ENCODE measurements at regions not wholly inside any gene's neighbourhood (a gene's known extent, or its start where the extent isn't known, plus 50 kb on each side); places are given as distances from the start of the nearest gene placed in this dataset.

DNA sequence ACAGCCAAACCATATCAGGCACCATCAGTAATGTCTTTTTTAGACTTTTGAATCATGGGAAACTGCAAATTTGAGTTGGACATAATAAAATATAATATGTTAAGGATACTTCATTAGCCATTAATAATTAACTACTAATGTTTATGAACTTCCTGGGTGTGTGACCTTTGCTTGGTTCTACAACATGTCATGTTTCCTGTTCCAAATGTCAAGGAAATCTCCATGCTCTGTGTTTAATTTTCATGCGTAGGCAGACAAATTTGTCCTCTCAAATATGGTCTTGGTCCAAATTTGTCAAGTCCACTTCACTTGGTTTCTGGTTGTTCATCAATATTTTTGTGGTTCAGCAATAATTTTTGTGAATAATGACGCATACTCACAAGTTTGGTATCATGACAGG lies 410.5 kb downstream of the BMP2 start:
- no peak for ATAC-seq
- TF ChIP-seq, protein P1, sequence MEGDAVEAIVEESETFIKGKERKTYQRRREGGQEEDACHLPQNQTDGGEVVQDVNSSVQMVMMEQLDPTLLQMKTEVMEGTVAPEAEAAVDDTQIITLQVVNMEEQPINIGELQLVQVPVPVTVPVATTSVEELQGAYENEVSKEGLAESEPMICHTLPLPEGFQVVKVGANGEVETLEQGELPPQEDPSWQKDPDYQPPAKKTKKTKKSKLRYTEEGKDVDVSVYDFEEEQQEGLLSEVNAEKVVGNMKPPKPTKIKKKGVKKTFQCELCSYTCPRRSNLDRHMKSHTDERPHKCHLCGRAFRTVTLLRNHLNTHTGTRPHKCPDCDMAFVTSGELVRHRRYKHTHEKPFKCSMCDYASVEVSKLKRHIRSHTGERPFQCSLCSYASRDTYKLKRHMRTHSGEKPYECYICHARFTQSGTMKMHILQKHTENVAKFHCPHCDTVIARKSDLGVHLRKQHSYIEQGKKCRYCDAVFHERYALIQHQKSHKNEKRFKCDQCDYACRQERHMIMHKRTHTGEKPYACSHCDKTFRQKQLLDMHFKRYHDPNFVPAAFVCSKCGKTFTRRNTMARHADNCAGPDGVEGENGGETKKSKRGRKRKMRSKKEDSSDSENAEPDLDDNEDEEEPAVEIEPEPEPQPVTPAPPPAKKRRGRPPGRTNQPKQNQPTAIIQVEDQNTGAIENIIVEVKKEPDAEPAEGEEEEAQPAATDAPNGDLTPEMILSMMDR (IDR thresholded peaks at IDR 0.05 in 4 of 5, conservative IDR thresholded peaks at IDR 0.05 in 1 of 5) = no peak
- TF ChIP-seq POLR2A (IDR thresholded peaks at IDR 0.05) = no peak
- Histone ChIP-seq H3K9me3 (no peaks in the 10 kb centered on the region), H3K4me1 (no peaks in the 10 kb centered on the region), H3K4me3 (no peak overlapping the region), H3K36me3 (no peaks in the 10 kb centered on the region), H3K27ac (no peak overlapping the region), H3K27me3 (no peaks in the 10 kb centered on the region)
- no peak for DNase-seq
- intact Hi-C loops (cut with DNase I; ENCODE audit: low total_unique reads) = no loop called here
- in situ Hi-C loops (cut with MboI; ENCODE audit: low sequenced_read_pairs in 4 of 4) = no loop called here

DNA sequence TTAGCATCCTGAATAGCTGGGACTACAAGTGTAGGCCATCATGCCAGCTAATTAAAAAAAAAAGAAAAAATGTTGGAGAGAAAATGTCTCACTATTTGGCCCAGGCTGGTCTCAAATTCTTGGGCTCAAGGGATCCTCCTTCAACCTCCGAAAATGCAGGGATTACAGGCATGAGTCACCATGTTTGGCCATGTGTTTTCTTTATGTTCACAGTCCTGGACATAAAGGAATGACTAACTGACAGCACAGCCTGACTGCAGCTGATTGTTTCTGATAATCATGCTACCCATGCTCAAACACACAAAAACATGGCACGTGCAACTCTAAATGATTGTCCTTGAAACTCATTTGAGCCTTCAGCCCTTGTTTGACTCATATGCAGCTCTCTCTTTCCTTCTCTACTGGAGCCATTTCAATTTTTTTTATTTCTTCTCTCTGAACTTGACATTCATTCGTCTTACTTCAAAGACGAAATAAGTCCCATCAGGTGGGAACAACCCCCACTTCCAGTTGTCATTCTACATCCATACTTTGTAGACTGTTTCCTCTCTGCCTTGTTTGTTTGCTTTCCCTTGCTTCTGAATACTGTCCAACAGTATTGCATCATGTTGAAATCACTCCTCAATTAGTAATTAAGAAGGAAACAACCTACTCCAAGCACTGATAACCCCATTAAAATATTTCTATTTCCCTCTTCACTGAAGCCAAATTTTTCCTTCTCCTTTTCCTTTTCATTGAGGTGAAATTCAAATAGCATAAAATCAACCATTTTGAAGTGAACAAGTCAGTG lies 413.0 kb downstream of the BMP2 start:
- no peaks in the 10 kb centered on the region for H3K9me3 ChIP-seq
- no peak overlapping the region for H3K4me3 ChIP-seq
- DNase-seq = no peak
- H3K27ac ChIP-seq = no peak overlapping the region
- no peaks in the 10 kb centered on the region for H3K27me3 ChIP-seq
- H3K36me3 ChIP-seq = no peaks in the 10 kb centered on the region
- no peaks in the 10 kb centered on the region for H3K4me1 ChIP-seq
- TF ChIP-seq, protein P1 (IDR thresholded peaks at IDR 0.05 in 4 of 5, conservative IDR thresholded peaks at IDR 0.05 in 1 of 5) = no peak
- TF ChIP-seq POLR2A (IDR thresholded peaks at IDR 0.05) = no peak
- ATAC-seq = no peak
- intact Hi-C loops (cut with DNase I; ENCODE audit: low total_unique reads) = no loop called here
- in situ Hi-C loops (cut with MboI; ENCODE audit: low sequenced_read_pairs in 4 of 4) = no loop called here

- Histone ChIP-seq H3K36me3 (no peaks in the 10 kb centered on the region), H3K27me3 (no peaks in the 10 kb centered on the region), H3K27ac (no peak overlapping the region), H3K4me1 (no peaks in the 10 kb centered on the region), H3K4me3 (no peak overlapping the region), H3K9me3 (no peaks in the 10 kb centered on the region)
- no peak for DNase-seq
- ATAC-seq = no peak
- TF ChIP-seq POLR2A (IDR thresholded peaks at IDR 0.05) = no peak
- TF ChIP-seq, protein P1 (IDR thresholded peaks at IDR 0.05 in 4 of 5, conservative IDR thresholded peaks at IDR 0.05 in 1 of 5) = no peak
- in situ Hi-C loops (cut with MboI; ENCODE audit: low sequenced_read_pairs in 4 of 4) (no loop called here), intact Hi-C loops (cut with DNase I; ENCODE audit: low total_unique reads) (no loop called here)
These were observed 421.7 kb downstream of the BMP2 start for GRCh38 chr20:7189231-7189630.

- Histone ChIP-seq H3K36me3 (no peaks in the 10 kb centered on the region), H3K27me3 (no peaks in the 10 kb centered on the region), H3K4me1 (no peaks in the 10 kb centered on the region), H3K27ac (no peak overlapping the region), H3K4me3 (no peak overlapping the region), H3K9me3 (no peaks in the 10 kb centered on the region)
- no peak for DNase-seq
- ATAC-seq = no peak
- TF ChIP-seq, protein P1 (IDR thresholded peaks at IDR 0.05 in 4 of 5, conservative IDR thresholded peaks at IDR 0.05 in 1 of 5) = no peak
- no peak for TF ChIP-seq POLR2A (IDR thresholded peaks at IDR 0.05)
- in situ Hi-C loops (cut with MboI; ENCODE audit: low sequenced_read_pairs in 4 of 4) = no loop called here
- intact Hi-C loops (cut with DNase I; ENCODE audit: low total_unique reads) = no loop called here
These were observed 426.2 kb downstream of the BMP2 start for GRCh38 chr20:7193681-7194080.

DNA sequence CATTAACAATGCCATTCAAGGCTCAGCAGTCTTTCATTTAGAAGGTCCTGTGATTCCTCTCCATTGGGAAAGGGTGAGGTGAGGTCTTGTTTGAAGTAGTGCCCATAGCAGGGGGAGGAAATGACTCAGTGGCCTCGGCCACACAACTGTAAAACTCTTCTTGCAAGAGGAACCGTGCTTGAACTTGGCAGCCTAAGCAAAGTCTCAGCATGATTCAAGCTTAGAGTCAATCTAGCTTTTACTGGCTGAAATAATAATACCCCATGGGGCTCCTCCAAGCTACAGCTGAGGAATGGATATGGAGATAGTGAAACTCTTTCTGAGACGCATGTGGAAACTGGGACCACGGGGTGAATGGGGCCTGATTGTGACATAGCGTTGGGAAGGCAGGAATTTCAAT lies 428.2 kb downstream of the BMP2 start:
- H3K36me3 ChIP-seq = no peaks in the 10 kb centered on the region
- peak; percentile 8 to 36 for DNase-seq
- H3K27me3 ChIP-seq = no peaks in the 10 kb centered on the region
- in situ Hi-C loops (cut with MboI; ENCODE audit: low sequenced_read_pairs in 4 of 4) = no loop called here
- H3K4me3 ChIP-seq = no peak overlapping the region
- intact Hi-C loops (cut with DNase I; ENCODE audit: low total_unique reads) = no loop called here
- ATAC-seq = peak; percentile 36 to 50
- no peak for TF ChIP-seq POLR2A (IDR thresholded peaks at IDR 0.05)
- TF ChIP-seq, protein P1 (IDR thresholded peaks at IDR 0.05 in 4 of 5, conservative IDR thresholded peaks at IDR 0.05 in 1 of 5) = no peak
- no peaks in the 10 kb centered on the region for H3K9me3 ChIP-seq
- no peak overlapping the region for H3K27ac ChIP-seq
- no peaks in the 10 kb centered on the region for H3K4me1 ChIP-seq
